NCI-H82 treated with DMSO at 0.1 percent for 48 hours (cell line): ENCODE measurements at regions not wholly inside any gene's neighbourhood (a gene's known extent, or its start where the extent isn't known, plus 50 kb on each side); places are given as distances from the start of the nearest gene placed in this dataset.

Experiments
- DNase-seq: peaks from one replicate; lab custom pipeline; 2025; ENCODE audit not compliant: unreplicated experiment; lab: John Stamatoyannopoulos, UW

GRCh38 chr11:95520369-95521132, 269.0 kb downstream of the FAM76B start:
- no peak for DNase-seq

GRCh38 chr11:95519912-95520311, 269.7 kb downstream of the FAM76B start:
- no peak for DNase-seq

GRCh38 chr11:95517453-95517852, 272.1 kb downstream of the FAM76B start:
- DNase-seq, result no peak

GRCh38 chr11:95516786-95517185, 272.8 kb downstream of the FAM76B start:
- DNase-seq, result no peak

- no peak for DNase-seq
These were observed 273.4 kb downstream of the FAM76B start for GRCh38 chr11:95516175-95516574.

GRCh38 chr11:95515371-95515770, 274.2 kb downstream of the FAM76B start:
- DNase-seq, result no peak

GRCh38 chr11:95514416-95515110, 275.0 kb downstream of the FAM76B start:
- DNase-seq, result no peak

GRCh38 chr11:95512682-95513081, 276.9 kb downstream of the FAM76B start:
- no peak for DNase-seq

GRCh38 chr11:95512177-95512576, 277.4 kb downstream of the FAM76B start:
- DNase-seq, result no peak

- no peak for DNase-seq
These were observed 277.4 kb upstream of the SESN3 start for GRCh38 chr11:95508219-95508890.

GRCh38 chr11:95507794-95508193, 276.8 kb upstream of the SESN3 start:
- DNase-seq, result no peak

- DNase-seq, result no peak
These were observed 275.8 kb upstream of the SESN3 start for GRCh38 chr11:95506777-95507176.

- DNase-seq, result no peak
These were observed 275.0 kb upstream of the SESN3 start for GRCh38 chr11:95505927-95506426.

GRCh38 chr11:95503047-95503446, 272.0 kb upstream of the SESN3 start:
- no peak for DNase-seq

GRCh38 chr11:95502522-95502921, 271.5 kb upstream of the SESN3 start:
- no peak for DNase-seq

GRCh38 chr11:95501761-95502266, 270.8 kb upstream of the SESN3 start:
- no peak for DNase-seq

- no peak for DNase-seq
These were observed 269.5 kb upstream of the SESN3 start for GRCh38 chr11:95500466-95500865.

- DNase-seq, result no peak
These were observed 268.6 kb upstream of the SESN3 start for GRCh38 chr11:95499516-95500135.

GRCh38 chr11:95498722-95499425, 267.9 kb upstream of the SESN3 start:
- DNase-seq, result no peak

GRCh38 chr11:95496901-95497300, 265.9 kb upstream of the SESN3 start:
- no peak for DNase-seq

GRCh38 chr11:95495706-95496105, 264.7 kb upstream of the SESN3 start:
- DNase-seq, result no peak
